K562 (cell line): ENCODE measurements at regions not wholly inside any gene's neighbourhood (a gene's known extent, or its start where the extent isn't known, plus 50 kb on each side); places are given as distances from the start of the nearest gene placed in this dataset.

Experiments
- ATAC-seq: fragments of 200-7000 bp; cut with Tn5 transposase; 3 replicates; pipeline ENCODE4 v1.9.1; 2020; ENCODE audit warnings: moderate library complexity
- BruUV-seq: library from RNA; stranded (reverse); fragments of 400-500 nt; replicated peaks from 2 replicates; lab custom pipeline; 2021; lab: Mats Ljungman, UMichigan
- CTCF ChIA-PET: fragments of 300-600 bp; formaldehyde crosslinking; extraction: SDS; loops from one replicate; lab custom pipeline; 2021; ENCODE audit warnings: low intra/inter-chr PET ratio; lab: Yijun Ruan, JAX
- POLR2A ChIA-PET: fragments of 300-600, 350-650 bp; sonication (Branson Sonifier 250); formaldehyde crosslinking; extraction: SDS; loops from one replicate; lab custom pipeline; 2021; ENCODE audit warnings: antibody characterized with exemption, inconsistent platforms; lab: Yijun Ruan, JAX
- DNase-seq, 4 experiments: peaks; one replicate each; pipeline versions ENCODE4 v3.0.0 to v3.0.0-alpha.2; 2011 to 2018; ENCODE audit warnings: low spot score in 3 of 4, mixed read lengths in 3 of 4; ENCODE audit errors: extremely low read depth in 1 of 4
- FAIRE-seq: peaks from 2 replicates; lab custom pipeline; 2011; peaks lifted over from hg19 to GRCh38; lab: Jason Lieb, UNC
- H2AFZ ChIP-seq: 2 replicates; pipeline ENCODE4 v1.6.0; 2011; ENCODE audit warnings: low read depth, low read length, control low read depth, inconsistent platforms
- H3K27ac ChIP-seq: fragments of 200-600 bp; 3 replicates; pipeline ENCODE4 v1.8.0; 2011; ENCODE audit warnings: low read depth, mild to moderate bottlenecking, control low read depth, inconsistent platforms, low read length, moderate library complexity, mixed read lengths; ENCODE audit errors: extremely low read depth
- H3K27me3 ChIP-seq, 2 experiments: fragments of 300-600 bp in 1 of 2; 2 replicates in 1 of 2; 3 replicates in 1 of 2; pipeline versions ENCODE4 v1.6.0 to v1.8.0; 2011; ENCODE audit warnings: inconsistent platforms in 2 of 2, low read length in 2 of 2, mild to moderate bottlenecking in 1 of 2, mixed read lengths in 1 of 2, moderate library complexity in 1 of 2; ENCODE audit not compliant: control insufficient read depth in 2 of 2, insufficient read depth in 2 of 2
- H3K36me3 ChIP-seq: fragments of 300-600 bp; 3 replicates; pipeline ENCODE4 v1.8.0; 2011; ENCODE audit warnings: mild to moderate bottlenecking, low read length, inconsistent platforms; ENCODE audit not compliant: control insufficient read depth, insufficient read depth
- H3K4me1 ChIP-seq, 2 experiments: fragments of 200-600 bp in 1 of 2; replicated peaks in 1 of 2; 2 replicates in 1 of 2; 3 replicates in 1 of 2; pipeline versions ENCODE4 v1.5.1 to v1.8.0; 2011; ENCODE audit warnings: inconsistent platforms in 2 of 2, low read length in 2 of 2, mild to moderate bottlenecking in 1 of 2, mixed read lengths in 1 of 2, moderate library complexity in 1 of 2; ENCODE audit not compliant: control insufficient read depth in 2 of 2, insufficient read depth in 2 of 2
- H3K4me2 ChIP-seq: 2 replicates; pipeline ENCODE4 v1.6.1; 2011; ENCODE audit warnings: low read length, control low read depth, inconsistent platforms, mixed read lengths; ENCODE audit not compliant: insufficient read depth
- H3K4me3 ChIP-seq: fragments of 200-600 bp; sonication (generic), shearing (Covaris generic); 2 replicates; pipeline ENCODE4 v1.5.1; 2016; ENCODE audit warnings: control low read depth, inconsistent platforms
- H3K79me2 ChIP-seq: fragments of 200-600 bp; 3 replicates; pipeline ENCODE4 v1.8.0; 2011; ENCODE audit warnings: low read length, inconsistent platforms; ENCODE audit not compliant: control insufficient read depth, insufficient read depth
- H3K9ac ChIP-seq, 2 experiments: 2 replicates each; pipeline versions ENCODE4 v1.6.0 to v1.6.1; 2011; ENCODE audit warnings: low read depth in 2 of 2, low read length in 2 of 2, control low read depth in 1 of 2, inconsistent platforms in 1 of 2, mild to moderate bottlenecking in 1 of 2, mixed read lengths in 1 of 2; ENCODE audit not compliant: insufficient read depth in 1 of 2
- H3K9me1 ChIP-seq: one replicate; pipeline ENCODE4 v1.6.0; 2011; ENCODE audit warnings: inconsistent platforms, mild to moderate bottlenecking, low read length, moderate library complexity; ENCODE audit not compliant: control insufficient read depth, insufficient read depth
- H3K9me3 ChIP-seq: replicated peaks from 2 replicates; pipeline ENCODE4 v1.5.1; 2011; ENCODE audit warnings: low read depth, low read length, inconsistent platforms; ENCODE audit not compliant: control insufficient read depth, insufficient read depth
- H4K20me1 ChIP-seq: replicated peaks from 2 replicates; pipeline ENCODE4 v1.6.1; 2011; ENCODE audit warnings: low read length, inconsistent platforms, mixed read lengths; ENCODE audit not compliant: control insufficient read depth, insufficient read depth
- DDX20 ChIP-seq: fragments of 450-650 bp; IDR thresholded peaks from 2 replicates; pipeline ENCODE4 v1.6.1; 2016; ENCODE audit warnings: missing genetic modification characterization, low read depth, mild to moderate bottlenecking, missing compliant biosample characterization, moderate library complexity
- GABPA ChIP-seq: fragments of 200-800 bp; sonication (Bioruptor generic); conservative IDR thresholded peaks from 2 replicates; pipeline ENCODE4 v1.6.1; 2016; ENCODE audit warnings: low read depth, missing genetic modification characterization, missing compliant biosample characterization
- HDAC8 ChIP-seq: fragments of 450-650 bp; IDR thresholded peaks from 2 replicates; pipeline ENCODE4 v1.6.1; 2016; ENCODE audit warnings: mild to moderate bottlenecking, missing genetic modification characterization, moderate library complexity, missing compliant biosample characterization
- HINFP ChIP-seq: fragments of 450-650 bp; conservative IDR thresholded peaks from 2 replicates; pipeline ENCODE4 v1.6.1; 2016; ENCODE audit warnings: missing genetic modification characterization, low read depth, mild to moderate bottlenecking, control low read depth, missing compliant biosample characterization
- KAT8 ChIP-seq: fragments of 450-650 bp; IDR thresholded peaks from 2 replicates; pipeline ENCODE4 v1.6.1; 2016; ENCODE audit warnings: low read depth, mild to moderate bottlenecking
- KHSRP ChIP-seq: fragments of 450-650 bp; IDR thresholded peaks from 2 replicates; pipeline ENCODE4 v1.6.1; 2017
- LEF1 ChIP-seq: fragments of 450-650 bp; IDR thresholded peaks from 2 replicates; pipeline ENCODE4 v1.6.1; 2016; ENCODE audit warnings: mild to moderate bottlenecking
- MXI1 ChIP-seq: IDR thresholded peaks from 2 replicates; pipeline ENCODE4 v1.6.1; 2011; ENCODE audit warnings: low read depth, mild to moderate bottlenecking, improper control_type of control experiment, low read length
- NELFE ChIP-seq: IDR thresholded peaks from 2 replicates; pipeline ENCODE4 v1.6.1; 2011; ENCODE audit warnings: mild to moderate bottlenecking; ENCODE audit not compliant: insufficient read depth, insufficient read length
- PHB2 ChIP-seq: fragments of 450-650 bp; IDR thresholded peaks from 2 replicates; pipeline ENCODE4 v1.6.1; 2017; ENCODE audit warnings: low read depth
- PHF20 ChIP-seq: fragments of 450-650 bp; IDR thresholded peaks from 2 replicates; pipeline ENCODE4 v1.6.1; 2018; ENCODE audit not compliant: partially characterized antibody
- SFPQ ChIP-seq: fragments of 200-400 bp; formaldehyde crosslinking; IDR thresholded peaks from 2 replicates; pipeline ENCODE4 v1.6.1; 2017; ENCODE audit warnings: mild to moderate bottlenecking, low read depth, low read length, moderate library complexity
- TAF15 ChIP-seq: fragments of 200-400 bp; formaldehyde crosslinking; IDR thresholded peaks from 2 replicates; pipeline ENCODE4 v1.6.1; 2017; ENCODE audit warnings: mild to moderate bottlenecking, low read depth, low read length, moderate library complexity
- ZNF316 ChIP-seq: fragments of 450-650 bp; IDR thresholded peaks from 2 replicates; pipeline ENCODE4 v1.6.1; 2016
- in situ Hi-C: fragments of 300-500 bp; cut with MboI; formaldehyde crosslinking; loops from 4 replicates; pipeline ENCODE4 v1.15.0; 2018; ENCODE audit warnings: inconsistent platforms, mixed read lengths
- intact Hi-C: fragments of 100-400 bp; cut with micrococcal nuclease; formaldehyde crosslinking; loops from 2 replicates; pipeline ENCODE4 v1.14.2; 2022

- TF ChIP-seq NELFE = no peak
- no peak for TF ChIP-seq LEF1
These were observed 184.7 kb downstream of the TJP1 start (continued) for GRCh38 chr15:29637555-29637954.

GRCh38 chr15:29636921-29637320 lies 185.3 kb downstream of the TJP1 start:
- H3K79me2 ChIP-seq = no peaks in the 10 kb centered on the region
- no peaks in the 10 kb centered on the region for H3K36me3 ChIP-seq
- TF ChIP-seq KHSRP = no peak
- TF ChIP-seq ZNF316 = no peak
- TF ChIP-seq DDX20 (tag) = no peak
- TF ChIP-seq PHB2 = no peak
- TF ChIP-seq PHF20 = no peak
- TF ChIP-seq SFPQ = no peak
- TF ChIP-seq GABPA (tag) = no peak
- no peak for TF ChIP-seq TAF15
- no peak for TF ChIP-seq MXI1
- TF ChIP-seq HINFP = no peak
- TF ChIP-seq KAT8 = no peak
- no peak for TF ChIP-seq HDAC8
- in situ Hi-C loops (no loop called here), intact Hi-C loops (no loop called here)
- BruUV-seq = no TSS peak
- no peak overlapping the region for H3K4me3 ChIP-seq
- DNase-seq (no peak), FAIRE-seq (no peak), ATAC-seq (no peak)
- ChIA-PET CTCF (no interaction called here), POLR2A (no interaction called here)
- no peaks in the 10 kb centered on the region for H3K4me1 ChIP-seq
- no peak overlapping the region for H3K9ac ChIP-seq
- H3K4me2 ChIP-seq = no peak overlapping the region
- no peaks in the 10 kb centered on the region for H4K20me1 ChIP-seq
- no peak overlapping the region for H2AFZ ChIP-seq
- H3K9me1 ChIP-seq = no peaks in the 10 kb centered on the region
- no peaks in the 10 kb centered on the region for H3K9me3 ChIP-seq
- H3K27ac ChIP-seq = no peak overlapping the region
- peaks cover 0 to 24% of the 10 kb centered on the region in 2 experiments; a peak in 4 of 5 replicates for H3K27me3 ChIP-seq
